ENCODE measurements at regions not wholly inside any gene's neighbourhood (a gene's known extent, or its start where the extent isn't known, plus 50 kb on each side); places are given as distances from the start of the nearest gene placed in this dataset.
A peak's percentile ranks its signal among the peaks of the same experiment; 100 is the strongest.

DNA sequence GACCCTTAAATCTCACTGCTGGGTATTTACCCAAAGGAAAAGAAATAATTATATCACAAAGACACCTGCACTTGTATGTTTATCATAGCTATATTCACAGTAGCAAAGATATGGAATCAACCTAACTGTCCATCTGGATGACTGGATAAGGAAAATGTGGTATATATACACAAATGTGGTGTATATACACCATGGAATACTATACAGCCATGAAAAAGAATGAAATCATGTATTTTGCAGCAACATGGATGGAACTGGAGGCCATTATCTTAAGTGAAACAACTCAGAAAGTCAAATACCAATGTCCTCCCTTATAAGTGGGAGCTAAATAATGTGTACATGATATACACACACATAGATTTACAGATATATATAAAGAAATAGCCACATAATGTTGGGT is 168.2 kb downstream of the SH2D4B start:
- no peak overlapping the region for H3K4me3 ChIP-seq (ENCODE audit: low read depth, low read length)
- H3K9me3 ChIP-seq (ENCODE audit: severe bottlenecking): no peaks in the 10 kb centered on the region
- no peak for DNase-seq
- H3K36me3 ChIP-seq: no peaks in the 10 kb centered on the region
- H3K27me3 ChIP-seq (ENCODE audit: insufficient read depth, low read depth, severe bottlenecking): no peaks in the 10 kb centered on the region
- no peak overlapping the region for H3K27ac ChIP-seq
- TF ChIP-seq, protein P1, sequence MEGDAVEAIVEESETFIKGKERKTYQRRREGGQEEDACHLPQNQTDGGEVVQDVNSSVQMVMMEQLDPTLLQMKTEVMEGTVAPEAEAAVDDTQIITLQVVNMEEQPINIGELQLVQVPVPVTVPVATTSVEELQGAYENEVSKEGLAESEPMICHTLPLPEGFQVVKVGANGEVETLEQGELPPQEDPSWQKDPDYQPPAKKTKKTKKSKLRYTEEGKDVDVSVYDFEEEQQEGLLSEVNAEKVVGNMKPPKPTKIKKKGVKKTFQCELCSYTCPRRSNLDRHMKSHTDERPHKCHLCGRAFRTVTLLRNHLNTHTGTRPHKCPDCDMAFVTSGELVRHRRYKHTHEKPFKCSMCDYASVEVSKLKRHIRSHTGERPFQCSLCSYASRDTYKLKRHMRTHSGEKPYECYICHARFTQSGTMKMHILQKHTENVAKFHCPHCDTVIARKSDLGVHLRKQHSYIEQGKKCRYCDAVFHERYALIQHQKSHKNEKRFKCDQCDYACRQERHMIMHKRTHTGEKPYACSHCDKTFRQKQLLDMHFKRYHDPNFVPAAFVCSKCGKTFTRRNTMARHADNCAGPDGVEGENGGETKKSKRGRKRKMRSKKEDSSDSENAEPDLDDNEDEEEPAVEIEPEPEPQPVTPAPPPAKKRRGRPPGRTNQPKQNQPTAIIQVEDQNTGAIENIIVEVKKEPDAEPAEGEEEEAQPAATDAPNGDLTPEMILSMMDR (IDR thresholded peaks at IDR 0.05; ENCODE audit: low read depth, low read length): no peak

DNA sequence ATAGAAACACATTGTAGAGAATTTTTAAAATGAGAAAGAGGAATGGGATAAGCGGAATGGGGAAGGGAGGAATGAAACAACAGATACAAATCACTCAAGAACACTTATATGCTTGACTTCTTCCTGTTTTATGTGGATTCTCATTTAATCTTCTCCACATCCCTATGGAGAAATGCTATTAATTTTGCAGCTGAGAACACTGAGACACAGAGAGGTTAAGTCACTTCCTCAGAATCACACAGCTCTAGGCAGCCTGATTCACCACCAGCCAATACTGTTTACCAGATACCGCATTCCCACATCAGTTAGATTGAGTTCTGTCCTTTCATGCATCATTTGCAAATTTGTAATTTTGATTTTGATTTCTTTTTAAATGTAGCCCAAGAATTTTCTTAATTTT is 170.5 kb downstream of the SH2D4B start:
- Histone ChIP-seq H3K36me3 (no peaks in the 10 kb centered on the region), H3K27ac (peak overlapping the region; percentile 97), H3K27me3 (ENCODE audit: insufficient read depth, low read depth, severe bottlenecking) (no peaks in the 10 kb centered on the region), H3K4me3 (ENCODE audit: low read depth, low read length) (no peak overlapping the region), H3K9me3 (ENCODE audit: severe bottlenecking) (no peaks in the 10 kb centered on the region)
- no peak for DNase-seq
- TF ChIP-seq, protein P1 (IDR thresholded peaks at IDR 0.05; ENCODE audit: low read depth, low read length): no peak

DNA sequence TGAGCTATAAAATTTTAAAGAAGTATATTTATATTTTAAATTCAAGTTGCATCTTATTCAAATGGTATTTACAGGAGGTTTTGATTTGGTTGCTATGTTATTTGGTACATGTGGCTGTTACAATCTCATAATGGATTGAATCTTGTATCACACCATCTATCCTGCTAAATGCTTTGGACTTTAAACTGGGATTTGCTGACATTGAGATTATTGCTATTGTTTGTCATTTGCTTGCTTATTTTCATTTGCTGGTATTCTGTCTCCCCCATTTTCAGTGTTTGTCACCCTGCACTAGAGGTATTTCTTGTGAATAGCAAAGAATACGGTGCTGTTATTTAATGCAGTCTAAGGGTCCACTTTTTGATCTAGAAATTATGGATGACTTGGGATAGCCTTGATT is 171.1 kb downstream of the SH2D4B start:
- no peak for DNase-seq
- peak overlapping the region; percentile 97 for H3K27ac ChIP-seq
- H3K9me3 ChIP-seq (ENCODE audit: severe bottlenecking): no peaks in the 10 kb centered on the region
- no peaks in the 10 kb centered on the region for H3K36me3 ChIP-seq
- no peaks in the 10 kb centered on the region for H3K27me3 ChIP-seq (ENCODE audit: insufficient read depth, low read depth, severe bottlenecking)
- TF ChIP-seq, protein P1 (IDR thresholded peaks at IDR 0.05; ENCODE audit: low read depth, low read length): no peak
- H3K4me3 ChIP-seq (ENCODE audit: low read depth, low read length): no peak overlapping the region

DNA sequence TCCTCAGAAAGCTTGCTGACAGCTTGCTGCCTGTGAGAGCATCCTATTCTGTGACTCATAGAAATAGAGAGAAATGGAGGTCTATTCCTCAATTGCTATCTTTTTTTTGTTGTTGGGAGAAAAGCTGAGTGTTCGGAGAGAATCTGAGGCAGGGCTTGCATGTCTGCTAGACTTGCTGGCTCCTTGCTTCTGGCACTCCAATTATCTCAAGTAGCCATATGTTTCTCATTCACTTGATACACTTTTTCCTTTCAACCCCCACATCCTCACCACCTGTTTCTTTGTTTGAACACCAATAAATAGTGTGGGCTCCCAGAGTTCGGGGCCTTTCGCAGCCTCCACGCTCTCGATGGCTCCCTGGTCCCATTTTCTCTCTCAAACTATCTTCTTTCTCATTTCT is 172.2 kb downstream of the SH2D4B start:
- Histone ChIP-seq H3K36me3 (no peaks in the 10 kb centered on the region), H3K27me3 (ENCODE audit: insufficient read depth, low read depth, severe bottlenecking) (no peaks in the 10 kb centered on the region), H3K4me3 (ENCODE audit: low read depth, low read length) (no peak overlapping the region; the same call in 1 of the 2 replicates), H3K9me3 (ENCODE audit: severe bottlenecking) (no peaks in the 10 kb centered on the region), H3K27ac (peak overlapping the region; percentile 97)
- TF ChIP-seq, protein P1 (IDR thresholded peaks at IDR 0.05; ENCODE audit: low read depth, low read length): no peak
- peak; percentile 69 for DNase-seq

DNA sequence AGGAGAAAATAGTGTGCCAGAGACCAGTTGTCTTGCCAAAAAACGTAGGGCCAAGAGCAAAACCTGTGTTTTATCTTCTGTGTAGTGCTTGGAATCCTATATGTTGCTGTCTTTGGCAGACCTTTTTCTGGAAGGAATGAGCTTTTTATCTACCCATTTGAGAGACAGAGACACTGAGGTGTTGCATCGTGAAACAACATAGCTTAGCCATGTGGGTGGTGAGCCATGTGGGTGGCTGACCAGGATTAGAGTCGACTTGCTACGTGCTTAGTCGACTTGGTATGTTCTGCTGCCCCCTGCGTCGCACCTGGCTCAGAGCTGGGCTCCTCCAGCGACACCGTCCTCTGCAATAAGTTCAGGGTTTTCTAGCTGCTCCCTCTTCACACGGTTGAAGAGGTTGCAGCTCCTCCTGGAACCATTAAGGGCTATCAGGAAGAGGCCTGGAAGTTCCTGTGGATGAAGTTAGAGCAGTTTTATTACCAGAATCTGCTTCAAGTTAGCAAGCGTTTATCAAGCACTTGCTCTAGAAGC is 175.8 kb downstream of the SH2D4B start:
- no peak for DNase-seq
- Histone ChIP-seq H3K27ac (peak overlapping the region; percentile 97), H3K4me3 (ENCODE audit: low read depth, low read length) (no peak overlapping the region), H3K9me3 (ENCODE audit: severe bottlenecking) (no peaks in the 10 kb centered on the region), H3K36me3 (no peaks in the 10 kb centered on the region), H3K27me3 (ENCODE audit: insufficient read depth, low read depth, severe bottlenecking) (no peaks in the 10 kb centered on the region)
- TF ChIP-seq, protein P1 (IDR thresholded peaks at IDR 0.05; ENCODE audit: low read depth, low read length): no peak

DNA sequence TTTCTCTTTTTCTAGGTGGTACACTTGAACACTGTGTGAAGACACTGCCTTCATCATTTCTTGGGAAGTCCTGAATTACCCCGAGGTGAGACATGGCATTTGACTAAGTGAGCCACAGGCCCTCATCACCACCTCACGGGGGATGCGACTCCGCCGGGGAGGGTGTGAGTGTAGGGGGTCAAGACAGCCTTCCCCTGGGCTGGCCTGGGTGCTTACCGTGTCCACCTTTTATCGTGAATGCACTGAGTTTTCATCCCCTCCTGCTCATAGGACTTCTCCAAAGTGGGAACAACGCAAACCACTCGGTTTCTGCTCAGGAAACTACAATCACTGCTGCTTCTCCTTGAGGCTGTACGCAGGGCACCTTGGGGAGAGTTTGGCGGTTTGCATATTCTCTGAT is 176.9 kb downstream of the SH2D4B start:
- TF ChIP-seq, protein P1 (IDR thresholded peaks at IDR 0.05; ENCODE audit: low read depth, low read length): no peak
- Histone ChIP-seq H3K27ac (no peak overlapping the region), H3K27me3 (ENCODE audit: insufficient read depth, low read depth, severe bottlenecking) (no peaks in the 10 kb centered on the region)

More for the DNA sequence above, 176.9 kb downstream of the SH2D4B start:
- DNase-seq: no peak
- Histone ChIP-seq H3K9me3 (ENCODE audit: severe bottlenecking) (no peaks in the 10 kb centered on the region), H3K4me3 (ENCODE audit: low read depth, low read length) (no peak overlapping the region), H3K36me3 (no peaks in the 10 kb centered on the region)
